Spleen (tissue), 7 donors: ENCODE measurements at regions not wholly inside any gene's neighbourhood (a gene's known extent, or its start where the extent isn't known, plus 50 kb on each side); places are given as distances from the start of the nearest gene placed in this dataset.

Experiments used
- POLR2A ChIP-seq, 3 donors: fragments of 450-650 bp; IDR thresholded peaks; one replicate each; pipeline ENCODE4 v1.5.1; 2017; ENCODE audit warnings: antibody characterized with exemption in 3 of 3, mild to moderate bottlenecking in 1 of 3
- POLR2AphosphoS5 ChIP-seq, 3 donors: sonication (generic); formaldehyde crosslinking; IDR thresholded peaks; one replicate each; pipeline ENCODE4 v1.5.1; 2017; ENCODE audit warnings: antibody characterized with exemption in 3 of 3
- TF ChIP-seq, protein P1 (sequence below), 11 experiments: fragments of 200-600 bp in 7 of 11; fragments of 450-650 bp in 4 of 11; sonication (generic) in 4 of 11; IDR thresholded peaks in 8 of 11; conservative IDR thresholded peaks in 3 of 11; 1 replicate in 7 of 11; 2 replicates in 4 of 11; pipeline versions ENCODE4 v1.4.0 to v1.8.0; 2016 to 2021; ENCODE audit warnings: antibody characterized with exemption in 11 of 11, inconsistent platforms in 4 of 11, mild to moderate bottlenecking in 1 of 11
- donor health status: DM: no; HTN: no; CAD: no; lungs with moderate emphysema.
- donor health status: DM: no; HTN: no; CAD: no.
- donor health status: DM: no; HTN: no; CAD: no.

DNA sequence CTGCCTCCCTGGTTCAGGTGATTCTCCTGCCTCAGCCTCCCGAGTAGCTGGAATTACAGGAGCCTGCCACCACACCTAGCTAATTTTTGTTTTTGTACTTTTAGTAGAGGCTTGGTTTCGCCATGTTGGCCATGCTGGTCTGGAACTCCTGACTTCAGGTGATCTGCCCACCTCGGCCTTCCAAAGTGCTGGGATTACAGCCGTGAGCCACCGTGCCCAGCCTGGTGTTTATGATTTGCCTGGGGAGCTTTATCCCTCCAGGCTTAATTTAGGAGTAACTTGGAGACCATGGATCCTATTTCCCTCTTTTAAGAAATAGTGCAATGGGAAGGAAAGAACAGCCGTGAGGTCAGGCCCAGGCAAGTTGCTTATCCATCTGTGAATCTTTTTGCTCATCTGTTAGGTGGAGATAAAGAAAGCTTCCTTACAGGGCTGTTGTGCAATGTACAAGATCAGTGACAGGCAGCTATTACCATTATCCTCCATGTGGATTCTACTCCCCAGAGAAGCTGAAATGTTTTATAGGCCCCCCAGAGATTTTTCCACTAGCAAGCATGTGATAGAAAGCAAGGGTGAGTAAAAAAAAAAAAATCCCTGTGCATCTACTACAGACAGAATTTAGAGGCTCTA is 104.9 kb upstream of the MGAT5 start:
- TF ChIP-seq POLR2AphosphoS5 (IDR thresholded peaks at IDR 0.05) (no peak), POLR2A (IDR thresholded peaks at IDR 0.05) (no peak)
- TF ChIP-seq, protein P1, sequence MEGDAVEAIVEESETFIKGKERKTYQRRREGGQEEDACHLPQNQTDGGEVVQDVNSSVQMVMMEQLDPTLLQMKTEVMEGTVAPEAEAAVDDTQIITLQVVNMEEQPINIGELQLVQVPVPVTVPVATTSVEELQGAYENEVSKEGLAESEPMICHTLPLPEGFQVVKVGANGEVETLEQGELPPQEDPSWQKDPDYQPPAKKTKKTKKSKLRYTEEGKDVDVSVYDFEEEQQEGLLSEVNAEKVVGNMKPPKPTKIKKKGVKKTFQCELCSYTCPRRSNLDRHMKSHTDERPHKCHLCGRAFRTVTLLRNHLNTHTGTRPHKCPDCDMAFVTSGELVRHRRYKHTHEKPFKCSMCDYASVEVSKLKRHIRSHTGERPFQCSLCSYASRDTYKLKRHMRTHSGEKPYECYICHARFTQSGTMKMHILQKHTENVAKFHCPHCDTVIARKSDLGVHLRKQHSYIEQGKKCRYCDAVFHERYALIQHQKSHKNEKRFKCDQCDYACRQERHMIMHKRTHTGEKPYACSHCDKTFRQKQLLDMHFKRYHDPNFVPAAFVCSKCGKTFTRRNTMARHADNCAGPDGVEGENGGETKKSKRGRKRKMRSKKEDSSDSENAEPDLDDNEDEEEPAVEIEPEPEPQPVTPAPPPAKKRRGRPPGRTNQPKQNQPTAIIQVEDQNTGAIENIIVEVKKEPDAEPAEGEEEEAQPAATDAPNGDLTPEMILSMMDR (IDR thresholded peaks at IDR 0.05 in 8 of 11, conservative IDR thresholded peaks at IDR 0.05 in 3 of 11) = no peak
